Forelimb muscle (tissue), 1 donor: ENCODE measurements at regions not wholly inside any gene's neighbourhood (a gene's known extent, or its start where the extent isn't known, plus 50 kb on each side); places are given as distances from the start of the nearest gene placed in this dataset.

Experiments used
- DNase-seq: peaks from one replicate; pipeline ENCODE4 v3.0.0-alpha.2; 2013; ENCODE audit warnings: low read depth

- DNase-seq: no peak
Measured at GRCh38 chr1:208584167-208584755, 340.1 kb upstream of the PLXNA2 start.

- DNase-seq: no peak
Measured at GRCh38 chr1:208587110-208587509, 342.9 kb upstream of the PLXNA2 start.

- no peak for DNase-seq
Measured at GRCh38 chr1:208593306-208594006, 349.3 kb upstream of the PLXNA2 start.

GRCh38 chr1:208595236-208595635, 351.1 kb upstream of the PLXNA2 start:
- DNase-seq: no peak

- no peak for DNase-seq
Measured at GRCh38 chr1:208595745-208596144, 351.6 kb upstream of the PLXNA2 start.

- DNase-seq: no peak
Measured at GRCh38 chr1:208597571-208597970, 353.4 kb upstream of the PLXNA2 start.

- no peak for DNase-seq
Measured at GRCh38 chr1:208598021-208598420, 353.8 kb upstream of the PLXNA2 start.

GRCh38 chr1:208599063-208599462, 354.9 kb upstream of the PLXNA2 start:
- no peak for DNase-seq

GRCh38 chr1:208600456-208601190, 356.4 kb upstream of the PLXNA2 start:
- no peak for DNase-seq

- DNase-seq: no peak
Measured at GRCh38 chr1:208601561-208601960, 357.4 kb upstream of the PLXNA2 start.

GRCh38 chr1:208603721-208604120, 359.5 kb upstream of the PLXNA2 start:
- no peak for DNase-seq

- no peak for DNase-seq
Measured at GRCh38 chr1:208604295-208604694, 360.1 kb upstream of the PLXNA2 start.

GRCh38 chr1:208606959-208607358, 362.8 kb upstream of the PLXNA2 start:
- no peak for DNase-seq

GRCh38 chr1:208607616-208608015, 363.4 kb upstream of the PLXNA2 start:
- DNase-seq: no peak

- no peak for DNase-seq
Measured at GRCh38 chr1:208614610-208615009, 370.4 kb upstream of the PLXNA2 start.

- DNase-seq: no peak
Measured at GRCh38 chr1:208615371-208615770, 371.2 kb upstream of the PLXNA2 start.

GRCh38 chr1:208616776-208617175, 372.6 kb upstream of the PLXNA2 start:
- DNase-seq: no peak

- DNase-seq: no peak
Measured at GRCh38 chr1:208628022-208628914, 384.1 kb upstream of the PLXNA2 start.

- DNase-seq: no peak
Measured at GRCh38 chr1:208631092-208631491, 386.9 kb upstream of the PLXNA2 start.

GRCh38 chr1:208631506-208631905, 387.3 kb upstream of the PLXNA2 start:
- no peak for DNase-seq

GRCh38 chr1:208634346-208635140, 390.4 kb upstream of the PLXNA2 start:
- DNase-seq: no peak
